ENCODE measurements at regions not wholly inside any gene's neighbourhood (a gene's known extent, or its start where the extent isn't known, plus 50 kb on each side); places are given as distances from the start of the nearest gene placed in this dataset.

DNA sequence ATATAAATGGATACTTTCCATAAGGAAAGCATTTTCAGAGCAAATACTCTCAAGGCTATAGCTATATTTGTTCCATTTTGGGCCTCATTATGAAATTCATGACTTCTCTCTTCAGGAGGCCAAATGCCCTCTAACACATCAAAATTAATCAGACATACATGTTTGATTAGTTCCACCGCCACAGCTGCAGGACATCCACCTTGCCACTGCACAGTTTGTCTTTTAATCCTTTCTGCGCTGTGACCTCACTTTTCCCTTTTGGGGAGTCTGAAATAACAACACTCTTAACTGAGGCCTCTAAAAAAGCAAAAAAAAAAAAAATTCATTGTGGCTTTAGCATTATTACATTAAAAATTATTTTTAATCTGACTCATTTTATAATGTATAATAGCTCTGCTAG lies 279.1 kb upstream of the CDH12 start:
- TF ChIP-seq, protein P1, sequence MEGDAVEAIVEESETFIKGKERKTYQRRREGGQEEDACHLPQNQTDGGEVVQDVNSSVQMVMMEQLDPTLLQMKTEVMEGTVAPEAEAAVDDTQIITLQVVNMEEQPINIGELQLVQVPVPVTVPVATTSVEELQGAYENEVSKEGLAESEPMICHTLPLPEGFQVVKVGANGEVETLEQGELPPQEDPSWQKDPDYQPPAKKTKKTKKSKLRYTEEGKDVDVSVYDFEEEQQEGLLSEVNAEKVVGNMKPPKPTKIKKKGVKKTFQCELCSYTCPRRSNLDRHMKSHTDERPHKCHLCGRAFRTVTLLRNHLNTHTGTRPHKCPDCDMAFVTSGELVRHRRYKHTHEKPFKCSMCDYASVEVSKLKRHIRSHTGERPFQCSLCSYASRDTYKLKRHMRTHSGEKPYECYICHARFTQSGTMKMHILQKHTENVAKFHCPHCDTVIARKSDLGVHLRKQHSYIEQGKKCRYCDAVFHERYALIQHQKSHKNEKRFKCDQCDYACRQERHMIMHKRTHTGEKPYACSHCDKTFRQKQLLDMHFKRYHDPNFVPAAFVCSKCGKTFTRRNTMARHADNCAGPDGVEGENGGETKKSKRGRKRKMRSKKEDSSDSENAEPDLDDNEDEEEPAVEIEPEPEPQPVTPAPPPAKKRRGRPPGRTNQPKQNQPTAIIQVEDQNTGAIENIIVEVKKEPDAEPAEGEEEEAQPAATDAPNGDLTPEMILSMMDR (IDR thresholded peaks at IDR 0.05), result no peak
- no peak for TF ChIP-seq POLR2AphosphoS5 (IDR thresholded peaks at IDR 0.05; ENCODE audit: low read depth, low read length)
